CD4-positive, alpha-beta memory T cell (primary cell): ENCODE measurements at regions not wholly inside any gene's neighbourhood (a gene's known extent, or its start where the extent isn't known, plus 50 kb on each side); places are given as distances from the start of the nearest gene placed in this dataset.
A peak's percentile ranks its signal among the peaks of the same experiment; 100 is the strongest.

ENCODE experiments used
- CTCF ChIA-PET: fragments of 350-600 bp; sonication (Branson Sonifier 250); formaldehyde crosslinking; loops from one replicate; lab custom pipeline; 2021; ENCODE audit warnings: inconsistent platforms; ENCODE audit not compliant: partially characterized antibody; lab: Charles Lee
- POLR2A ChIA-PET: fragments of 350-600 bp; sonication (Branson Sonifier 250); formaldehyde crosslinking; loops from one replicate; lab custom pipeline; 2021; ENCODE audit not compliant: partially characterized antibody; lab: Charles Lee
- DNase-seq, 5 donors: peaks; one replicate each; pipeline versions ENCODE4 v3.0.0 to v3.0.0-alpha.2; 2020 to 2022; ENCODE audit warnings: mixed read lengths in 1 of 5
- H3K27ac ChIP-seq: one replicate; pipeline ENCODE4 v1.7.0; 2013; ENCODE audit warnings: low read depth, low read length
- H3K27me3 ChIP-seq: 2 replicates; pipeline ENCODE4 v1.7.0; 2013; ENCODE audit warnings: mild to moderate bottlenecking, low read length, moderate library complexity; ENCODE audit not compliant: insufficient read depth
- H3K36me3 ChIP-seq: 2 replicates; pipeline ENCODE4 v1.7.0; 2013; ENCODE audit warnings: mild to moderate bottlenecking, low read length, moderate library complexity; ENCODE audit not compliant: insufficient read depth
- H3K4me1 ChIP-seq: 2 replicates; pipeline ENCODE4 v1.7.0; 2013; ENCODE audit warnings: mild to moderate bottlenecking, low read length, moderate library complexity; ENCODE audit not compliant: insufficient read depth
- H3K4me3 ChIP-seq, 2 donors: one replicate each; pipeline ENCODE4 v1.7.0; 2013; ENCODE audit warnings: low read length in 2 of 2, mild to moderate bottlenecking in 1 of 2
- H3K9me3 ChIP-seq, 2 donors: one replicate each; pipeline ENCODE4 v1.7.0; 2013; ENCODE audit warnings: low read length in 2 of 2, control low read depth in 1 of 2; ENCODE audit not compliant: control insufficient read depth in 1 of 2
- H3K27ac Mint-ChIP-seq, 7 donors: one replicate each; pipeline ENCODE4 v1.8.0; 2020 to 2021; ENCODE audit warnings: mixed read lengths in 7 of 7, mild to moderate bottlenecking in 6 of 7, inconsistent platforms in 3 of 7, moderate library complexity in 3 of 7
- H3K27me3 Mint-ChIP-seq, 2 donors: one replicate each; pipeline ENCODE4 v1.8.0; 2020 to 2021; ENCODE audit warnings: mixed read lengths in 2 of 2
- H3K36me3 Mint-ChIP-seq, 2 donors: one replicate each; pipeline ENCODE4 v1.8.0; 2020 to 2021; ENCODE audit warnings: mixed read lengths in 2 of 2, inconsistent platforms in 1 of 2, mild to moderate bottlenecking in 1 of 2
- H3K4me1 Mint-ChIP-seq, 4 donors: one replicate each; pipeline ENCODE4 v1.8.0; 2020 to 2021; ENCODE audit warnings: mixed read lengths in 4 of 4, mild to moderate bottlenecking in 1 of 4
- H3K4me3 Mint-ChIP-seq, 8 donors: one replicate each; pipeline ENCODE4 v1.8.0; 2020 to 2021; ENCODE audit warnings: mixed read lengths in 8 of 8, mild to moderate bottlenecking in 7 of 8, moderate library complexity in 6 of 8, inconsistent platforms in 3 of 8
- H3K9me3 Mint-ChIP-seq, 8 donors: one replicate each; pipeline ENCODE4 v1.8.0; 2020 to 2021; ENCODE audit warnings: mixed read lengths in 8 of 8, mild to moderate bottlenecking in 5 of 8, inconsistent platforms in 3 of 8, moderate library complexity in 1 of 8
- intact Hi-C: fragments of 100-400 bp; cut with micrococcal nuclease; formaldehyde crosslinking; loops from one replicate; pipeline ENCODE4 v1.15.1; 2023

- POLR2A ChIA-PET = no interaction called here
Observed at GRCh38 chr1:201769072-201769471, 59.9 kb upstream of the IPO9 start.

GRCh38 chr1:201769966-201770365 is 59.0 kb upstream of the IPO9 start:
- Mint-ChIP-seq H3K4me1 (no peaks in the 10 kb centered on the region), H3K27ac (no peak overlapping the region), H3K36me3 (peaks cover 0 to 6% of the 10 kb centered on the region in 2 donors), H3K9me3 (peaks cover 2 to 24% (median 18%) of the 10 kb centered on the region in 8 donors), H3K4me3 (no peak overlapping the region), H3K27me3 (peaks cover 0 to 3% of the 10 kb centered on the region in 2 donors)
- DNase-seq = no peak
- H3K4me3 ChIP-seq = no peak overlapping the region
- H3K36me3 ChIP-seq = no peaks in the 10 kb centered on the region
- H3K27me3 ChIP-seq = no peaks in the 10 kb centered on the region
- ChIA-PET POLR2A (no interaction called here), CTCF (interaction anchor here (0.8 to 1.3 kb wide), 2 partner anchors 19 to 23 kb away, joined by 3 read pairs; no protein-coding TSS in a partner anchor)
- no peak overlapping the region for H3K27ac ChIP-seq
- no peaks in the 10 kb centered on the region for H3K4me1 ChIP-seq
- intact Hi-C loops = no loop called here
- no peaks in the 10 kb centered on the region for H3K9me3 ChIP-seq

More at GRCh38 chr1:201769072-201769471, 59.9 kb upstream of the IPO9 start:
- CTCF ChIA-PET = interaction anchor here (0.7 to 1.3 kb wide), 2 partner anchors 21 to 24 kb away, joined by 3 read pairs; no protein-coding TSS in a partner anchor
- no peak overlapping the region for H3K4me3 Mint-ChIP-seq
- peaks cover 2 to 24% (median 18%) of the 10 kb centered on the region in 8 donors for H3K9me3 Mint-ChIP-seq
- Histone ChIP-seq H3K36me3 (no peaks in the 10 kb centered on the region), H3K27me3 (no peaks in the 10 kb centered on the region), H3K4me3 (no peak overlapping the region), H3K27ac (no peak overlapping the region), H3K4me1 (no peaks in the 10 kb centered on the region), H3K9me3 (no peaks in the 10 kb centered on the region)
- intact Hi-C loops = no loop called here
- peaks cover 0 to 2% of the 10 kb centered on the region in 2 donors for H3K27me3 Mint-ChIP-seq
- DNase-seq = no peak
- H3K27ac Mint-ChIP-seq = no peak overlapping the region
- H3K4me1 Mint-ChIP-seq = no peaks in the 10 kb centered on the region
- H3K36me3 Mint-ChIP-seq = peaks cover 0 to 6% of the 10 kb centered on the region in 2 donors

GRCh38 chr1:201771466-201771865 is 57.5 kb upstream of the IPO9 start:
- Mint-ChIP-seq H3K4me1 (no peaks in the 10 kb centered on the region), H3K27me3 (peaks cover 0 to 3% of the 10 kb centered on the region in 2 donors), H3K4me3 (peak overlapping the region in 1 of 8 donors; percentile 33), H3K36me3 (peaks cover 0 to 6% of the 10 kb centered on the region in 2 donors), H3K9me3 (peaks cover 2 to 24% (median 18%) of the 10 kb centered on the region in 8 donors), H3K27ac (no peak overlapping the region)
- DNase-seq = no peak
- H3K27ac ChIP-seq = no peak overlapping the region
- no peaks in the 10 kb centered on the region for H3K4me1 ChIP-seq
- H3K27me3 ChIP-seq = no peaks in the 10 kb centered on the region
- POLR2A ChIA-PET = no interaction called here
- H3K36me3 ChIP-seq = no peaks in the 10 kb centered on the region
- H3K9me3 ChIP-seq = no peaks in the 10 kb centered on the region
- CTCF ChIA-PET = no interaction called here
- H3K4me3 ChIP-seq = no peak overlapping the region
- intact Hi-C loops = no loop called here

- H3K9me3 Mint-ChIP-seq = peaks cover 2 to 24% (median 18%) of the 10 kb centered on the region in 8 donors
- DNase-seq = no peak
- ChIA-PET CTCF (no interaction called here), POLR2A (no interaction called here)
- no peak overlapping the region for H3K4me3 Mint-ChIP-seq
- H3K4me1 Mint-ChIP-seq = no peaks in the 10 kb centered on the region
- Histone ChIP-seq H3K4me3 (no peak overlapping the region), H3K36me3 (no peaks in the 10 kb centered on the region), H3K27ac (no peak overlapping the region), H3K4me1 (no peaks in the 10 kb centered on the region), H3K27me3 (no peaks in the 10 kb centered on the region), H3K9me3 (no peaks in the 10 kb centered on the region)
- H3K36me3 Mint-ChIP-seq = peaks cover 0 to 6% of the 10 kb centered on the region in 2 donors
- H3K27ac Mint-ChIP-seq = no peak overlapping the region
- H3K27me3 Mint-ChIP-seq = peaks cover 0 to 3% of the 10 kb centered on the region in 2 donors
- intact Hi-C loops = no loop called here
Observed at GRCh38 chr1:201772178-201772577, 56.8 kb upstream of the IPO9 start.

- H3K4me3 Mint-ChIP-seq = no peak overlapping the region
- Histone ChIP-seq H3K36me3 (no peaks in the 10 kb centered on the region), H3K4me3 (no peak overlapping the region), H3K27ac (no peak overlapping the region), H3K9me3 (no peaks in the 10 kb centered on the region), H3K4me1 (no peaks in the 10 kb centered on the region), H3K27me3 (no peaks in the 10 kb centered on the region)
- H3K27ac Mint-ChIP-seq = no peak overlapping the region
- H3K9me3 Mint-ChIP-seq = peaks cover 2 to 24% (median 18%) of the 10 kb centered on the region in 8 donors
- H3K36me3 Mint-ChIP-seq = peaks cover 0 to 6% of the 10 kb centered on the region in 2 donors
- intact Hi-C loops = no loop called here
- H3K27me3 Mint-ChIP-seq = peaks cover 0 to 3% of the 10 kb centered on the region in 2 donors
- CTCF ChIA-PET = interaction anchor here (1.2 to 2.7 kb wide), 2 partner anchors 14 to 19 kb away, joined by 3 to 13 read pairs; no protein-coding TSS in a partner anchor
- POLR2A ChIA-PET = no interaction called here
- DNase-seq = no peak
- H3K4me1 Mint-ChIP-seq = no peaks in the 10 kb centered on the region
Observed at GRCh38 chr1:201773764-201774163, 55.2 kb upstream of the IPO9 start.

- Histone ChIP-seq H3K27me3 (no peaks in the 10 kb centered on the region), H3K4me1 (no peaks in the 10 kb centered on the region), H3K4me3 (no peak overlapping the region), H3K36me3 (no peaks in the 10 kb centered on the region), H3K27ac (no peak overlapping the region), H3K9me3 (no peaks in the 10 kb centered on the region)
- intact Hi-C loops = no loop called here
- Mint-ChIP-seq H3K27ac (peak overlapping the region in 1 of 7 donors; percentile 19), H3K9me3 (peaks cover 2 to 24% (median 18%) of the 10 kb centered on the region in 8 donors), H3K4me3 (no peak overlapping the region), H3K36me3 (peaks cover 0 to 6% of the 10 kb centered on the region in 2 donors), H3K4me1 (no peaks in the 10 kb centered on the region), H3K27me3 (peaks cover 0 to 3% of the 10 kb centered on the region in 2 donors)
- POLR2A ChIA-PET = no interaction called here
- no peak for DNase-seq
- CTCF ChIA-PET = interaction anchor here (2.7 kb wide), 1 partner anchor 18 kb away, joined by 13 read pairs; no protein-coding TSS in a partner anchor
Observed at GRCh38 chr1:201774224-201774982, 54.6 kb upstream of the IPO9 start.

GRCh38 chr1:201774983-201775344 is 54.0 kb upstream of the IPO9 start:
- POLR2A ChIA-PET = no interaction called here
- Mint-ChIP-seq H3K27me3 (peaks cover 0 to 3% of the 10 kb centered on the region in 2 donors), H3K27ac (no peak overlapping the region), H3K36me3 (peaks cover 0 to 5% of the 10 kb centered on the region in 2 donors), H3K4me1 (no peaks in the 10 kb centered on the region), H3K9me3 (peaks cover 2 to 23% (median 17%) of the 10 kb centered on the region in 8 donors), H3K4me3 (no peak overlapping the region)
- Histone ChIP-seq H3K4me3 (no peak overlapping the region), H3K36me3 (no peaks in the 10 kb centered on the region), H3K27ac (no peak overlapping the region), H3K4me1 (no peaks in the 10 kb centered on the region), H3K9me3 (no peaks in the 10 kb centered on the region), H3K27me3 (no peaks in the 10 kb centered on the region)
- CTCF ChIA-PET = interaction anchor here (2.7 kb wide), 1 partner anchor 18 kb away, joined by 13 read pairs; no protein-coding TSS in a partner anchor
- no peak for DNase-seq
- intact Hi-C loops = no loop called here
